Hepatocyte (in vitro differentiated cells): ENCODE measurements at regions not wholly inside any gene's neighbourhood (a gene's known extent, or its start where the extent isn't known, plus 50 kb on each side); places are given as distances from the start of the nearest gene placed in this dataset.
A peak's percentile ranks its signal among the peaks of the same experiment; 100 is the strongest.

Experiments
- DNase-seq: peaks from one replicate; pipeline ENCODE4 v3.0.0-alpha.2; 2016; ENCODE audit warnings: low spot score
- H2AFZ ChIP-seq: fragments of 200-600 bp; sonication (generic); 2 replicates; pipeline ENCODE4 v1.6.0; 2016; ENCODE audit warnings: antibody characterized with exemption, mild to moderate bottlenecking
- H3K27ac ChIP-seq: fragments of 200-600 bp; sonication (generic); 2 replicates; pipeline ENCODE4 v1.5.1; 2016; ENCODE audit warnings: mild to moderate bottlenecking
- H3K27me3 ChIP-seq: fragments of 200-600 bp; sonication (generic); 2 replicates; pipeline ENCODE4 v1.6.1; 2016
- H3K36me3 ChIP-seq: fragments of 200-600 bp; sonication (generic); replicated peaks from 2 replicates; pipeline ENCODE4 v1.5.1; 2016; ENCODE audit warnings: low read depth; ENCODE audit not compliant: insufficient read depth
- H3K4me1 ChIP-seq: fragments of 200-600 bp; sonication (generic); 2 replicates; pipeline ENCODE4 v1.5.1; 2016; ENCODE audit warnings: mild to moderate bottlenecking, moderate library complexity; ENCODE audit not compliant: insufficient read depth
- H3K4me2 ChIP-seq: fragments of 200-600 bp; sonication (generic); 2 replicates; pipeline ENCODE4 v1.6.0; 2016
- H3K4me3 ChIP-seq: fragments of 200-600 bp; sonication (generic); 2 replicates; pipeline ENCODE4 v1.5.1; 2016; ENCODE audit warnings: mild to moderate bottlenecking
- H3K79me2 ChIP-seq: fragments of 200-600 bp; sonication (generic); 2 replicates; pipeline ENCODE4 v1.6.0; 2017; ENCODE audit warnings: mild to moderate bottlenecking
- H3K9me2 ChIP-seq: fragments of 200-600 bp; sonication (generic); replicated peaks from 2 replicates; pipeline ENCODE4 v1.6.0; 2017; ENCODE audit warnings: mild to moderate bottlenecking; ENCODE audit not compliant: insufficient read depth
- H3K9me3 ChIP-seq: fragments of 200-600 bp; sonication (generic); 2 replicates; pipeline ENCODE4 v1.5.1; 2016; ENCODE audit warnings: low read depth, mild to moderate bottlenecking
- H4K20me1 ChIP-seq: fragments of 200-600 bp; sonication (generic); 2 replicates; pipeline ENCODE4 v1.6.0; 2016; ENCODE audit warnings: mild to moderate bottlenecking; ENCODE audit not compliant: insufficient read depth, poor library complexity, severe bottlenecking
- CTCF ChIP-seq: fragments of 200-600 bp; sonication (generic); IDR thresholded peaks from 2 replicates; pipeline ENCODE4 v1.5.1; 2016; ENCODE audit warnings: antibody characterized with exemption, mild to moderate bottlenecking; ENCODE audit not compliant: poor library complexity
- EZH2 ChIP-seq: fragments of 200-600 bp; sonication (generic); IDR thresholded peaks from 2 replicates; pipeline ENCODE4 v1.6.1; 2016; ENCODE audit warnings: antibody characterized with exemption, mild to moderate bottlenecking, borderline replicate concordance
- EZH2phosphoT487 ChIP-seq: fragments of 200-600 bp; sonication (generic); IDR thresholded peaks from one replicate; pipeline ENCODE4 v1.6.1; 2018; ENCODE audit warnings: antibody characterized with exemption, mild to moderate bottlenecking, low read depth, moderate library complexity; ENCODE audit not compliant: unreplicated experiment, severe bottlenecking
- WGBS: methylation state at CpG from one replicate; pipeline ENCODE4 v1.1.6; 2016; ENCODE audit warnings: low lambda C conversion rate; ENCODE audit errors: missing lambda C conversion rate; 5-methylcytosine and 5-hydroxymethylcytosine counted together

GRCh38 chr6:166862978-166863530 lies 93.3 kb downstream of the RNASET2 start:
- Histone ChIP-seq H3K4me2 (peak overlapping the region; percentile 99), H4K20me1 (no peaks in the 10 kb centered on the region), H3K27ac (no peak overlapping the region), H3K9me2 (no peaks in the 10 kb centered on the region), H3K4me1 (no peaks in the 10 kb centered on the region), H3K79me2 (no peaks in the 10 kb centered on the region), H3K27me3 (peaks cover 52% of the 10 kb centered on the region), H3K36me3 (no peaks in the 10 kb centered on the region), H3K4me3 (peak overlapping the region; percentile 79), H2AFZ (peak overlapping the region; percentile 58), H3K9me3 (no peaks in the 10 kb centered on the region)
- 32% methylated on average over 14 of the region's 21 CpGs for WGBS
- TF ChIP-seq CTCF: no peak
- TF ChIP-seq EZH2: no peak
- no peak for TF ChIP-seq EZH2phosphoT487
- no peak for DNase-seq

GRCh38 chr6:166862287-166862977 lies 93.9 kb downstream of the RNASET2 start:
- no peaks in the 10 kb centered on the region for H3K9me2 ChIP-seq
- no peaks in the 10 kb centered on the region for H4K20me1 ChIP-seq
- H2AFZ ChIP-seq: peak overlapping the region; percentile 58
- TF ChIP-seq EZH2 (peak; percentile 76), CTCF (peak; percentile 22), EZH2phosphoT487 (no peak)
- peak overlapping the region; percentile 99 for H3K4me2 ChIP-seq
- no peaks in the 10 kb centered on the region for H3K79me2 ChIP-seq
- peaks cover 52% of the 10 kb centered on the region for H3K27me3 ChIP-seq
- peak overlapping the region; percentile 79 for H3K4me3 ChIP-seq
- WGBS: under 1% methylated on average over 28 of the region's 56 CpGs
- H3K9me3 ChIP-seq: no peaks in the 10 kb centered on the region
- H3K4me1 ChIP-seq: no peaks in the 10 kb centered on the region
- H3K36me3 ChIP-seq: no peaks in the 10 kb centered on the region
- no peak overlapping the region for H3K27ac ChIP-seq
- peak; percentile 42 for DNase-seq

- Histone ChIP-seq H3K4me1 (no peaks in the 10 kb centered on the region), H3K27me3 (peaks cover 52% of the 10 kb centered on the region), H3K27ac (no peak overlapping the region), H2AFZ (peak overlapping the region; percentile 58), H3K9me3 (no peaks in the 10 kb centered on the region), H4K20me1 (no peaks in the 10 kb centered on the region), H3K4me3 (peak overlapping the region; percentile 79), H3K9me2 (no peaks in the 10 kb centered on the region), H3K36me3 (no peaks in the 10 kb centered on the region), H3K4me2 (peak overlapping the region; percentile 99), H3K79me2 (no peaks in the 10 kb centered on the region)
- no peak for DNase-seq
- WGBS: 5% methylated on average over 11 of the region's 11 CpGs
- TF ChIP-seq EZH2phosphoT487 (peak; percentile 57), CTCF (no peak), EZH2 (peak; percentile 87)
These were observed 94.4 kb downstream of the RNASET2 start for GRCh38 chr6:166861961-166862286.
